ENCODE measurements at regions not wholly inside any gene's neighbourhood (a gene's known extent, or its start where the extent isn't known, plus 50 kb on each side); places are given as distances from the start of the nearest gene placed in this dataset.

GRCh38 chr3:113111011-113111707 lies 100.2 kb upstream of the BOC start:
- no peaks in the 10 kb centered on the region for H3K9me1 ChIP-seq (ENCODE audit: insufficient read depth, low read length)
- ATAC-seq (ENCODE audit: low read depth) = peak; percentile 75
- no peak overlapping the region for H2AK5ac ChIP-seq (ENCODE audit: low read depth, low read length)
- no CpG with 5 or more reads among the region's 5 CpGs for WGBS, 2 experiments (ENCODE audit: extremely low coverage in 2 of 2, insufficient read length in 1 of 2)
- no peak overlapping the region for H3K4me3 ChIP-seq (ENCODE audit: insufficient read depth, low read depth, low read length)
- ChIA-PET CTCF (no interaction called here), POLR2A (ENCODE audit: unreplicated experiment) (no interaction called here)
- no peak overlapping the region for H3K9ac ChIP-seq (ENCODE audit: low read depth, low read length)
- H3K18ac ChIP-seq (ENCODE audit: low read depth, low read length) = no peak overlapping the region
- no peak overlapping the region for H3K4ac ChIP-seq (ENCODE audit: low read depth, low read length)
- no peak overlapping the region for H4K5ac ChIP-seq (ENCODE audit: low read depth, low read length)
- intact Hi-C loops (cut with micrococcal nuclease) (no loop called here), in situ Hi-C loops (cut with MboI; ENCODE audit: low sequenced_read_pairs) (no loop called here), dilution Hi-C loops (cut with HindIII; ENCODE audit: low sequenced_read_pairs, unreplicated experiment) (no loop called here)
- H2BK120ac ChIP-seq (ENCODE audit: low read depth, low read length) = no peak overlapping the region
- no peak overlapping the region for H3K4me2 ChIP-seq (ENCODE audit: low read depth, low read length)
- no peak overlapping the region for H3K27ac ChIP-seq (ENCODE audit: insufficient read depth, low read length)
- peaks cover 22% of the 10 kb centered on the region for H3K27me3 ChIP-seq (ENCODE audit: control insufficient read depth, insufficient read depth, low read length)
- no peak overlapping the region for H3K23ac ChIP-seq (ENCODE audit: low read depth, low read length)
- no peaks in the 10 kb centered on the region for H3K79me1 ChIP-seq (ENCODE audit: low read depth in 1 of 2, low read length in 2 of 2)
- no peak overlapping the region for H2BK5ac ChIP-seq (ENCODE audit: low read depth, low read length, poor library complexity, severe bottlenecking)
- no peaks in the 10 kb centered on the region for H3K9me3 ChIP-seq (ENCODE audit: control insufficient read depth, insufficient read depth, low read length)
- no TSS peak for BruUV-seq (replicated peaks)
- no peak overlapping the region for H2BK20ac ChIP-seq (ENCODE audit: low read depth, low read length)
- peak; percentile 42 for DNase-seq
- no peak overlapping the region for H2AK9ac ChIP-seq (replicated peaks; ENCODE audit: low read depth, low read length, poor library complexity)
- no peak overlapping the region for H4K8ac ChIP-seq (ENCODE audit: low read depth in 2 of 2, low read length in 2 of 2)
- H3K36me3 ChIP-seq (ENCODE audit: control insufficient read depth, insufficient read depth, low read length) = no peaks in the 10 kb centered on the region
- H3K4me1 ChIP-seq (ENCODE audit: control insufficient read depth, insufficient read depth, low read length) = peaks cover 5% of the 10 kb centered on the region; the same call in 1 of the 2 replicates
- TF ChIP-seq FOS (IDR thresholded peaks at IDR 0.05; ENCODE audit: low read depth, low read length) (no peak), SMC3 (IDR thresholded peaks at IDR 0.05; ENCODE audit: low read depth, low read length) (no peak), NFE2L2 (IDR thresholded peaks at IDR 0.05; ENCODE audit: low read depth, low read length) (no peak), CEBPB (IDR thresholded peaks at IDR 0.05; ENCODE audit: low read depth, low read length) (no peak), BHLHE40 (IDR thresholded peaks at IDR 0.05; ENCODE audit: low read depth, low read length) (no peak), RAD21 (IDR thresholded peaks at IDR 0.05; ENCODE audit: low read length) (no peak), RFX5 (IDR thresholded peaks at IDR 0.05; ENCODE audit: low read depth, low read length) (no peak), USF2 (IDR thresholded peaks at IDR 0.05; ENCODE audit: low read depth, low read length) (no peak), CHD1 (IDR thresholded peaks at IDR 0.05; ENCODE audit: low read depth, low read length) (no peak), POLR2A (IDR thresholded peaks at IDR 0.05; ENCODE audit: low read depth, low read length) (no peak), ELK1 (IDR thresholded peaks at IDR 0.05; ENCODE audit: borderline replicate concordance, low read depth, low read length) (no peak), MAFK (IDR thresholded peaks at IDR 0.05; ENCODE audit: low read depth, low read length) (no peak), RCOR1 (IDR thresholded peaks at IDR 0.05; ENCODE audit: insufficient replicate concordance, low read length) (no peak)
- H2AFZ ChIP-seq (replicated peaks; ENCODE audit: low read length, poor library complexity) = no peak overlapping the region
- no peak overlapping the region for H2BK15ac ChIP-seq (ENCODE audit: low read depth, low read length)
- H3K56ac ChIP-seq (ENCODE audit: extremely low read depth, insufficient read depth, low read length) = no peak overlapping the region
- H4K91ac ChIP-seq (ENCODE audit: insufficient read depth, low read depth, low read length) = no peak overlapping the region
- H4K20me1 ChIP-seq (ENCODE audit: insufficient read depth, low read length) = no peaks in the 10 kb centered on the region
- no peak overlapping the region for H3K14ac ChIP-seq (replicated peaks; ENCODE audit: low read depth, low read length)

Data from IMR-90 (cell line).